ENCODE measurements at regions not wholly inside any gene's neighbourhood (a gene's known extent, or its start where the extent isn't known, plus 50 kb on each side); places are given as distances from the start of the nearest gene placed in this dataset.
"Not testable (repeated sequence)": the region's sequence is repeated elsewhere in the genome, so short reads cannot be mapped to it uniquely, and the experiment has no call there.

- in situ Hi-C loops (cut with HindIII; ENCODE audit: low sequenced_read_pairs): loop anchor here (5.0 kb wide), 1 partner anchor 59 kb away; no protein-coding TSS in a partner anchor
Observed at GRCh38 chr6:43896329-43897255, 126.6 kb downstream of the VEGFA start.

- in situ Hi-C loops (cut with HindIII; ENCODE audit: low sequenced_read_pairs): loop anchor here (5.0 kb wide), 1 partner anchor 58 kb away; no protein-coding TSS in a partner anchor
Observed at GRCh38 chr6:43895656-43896328, 125.8 kb downstream of the VEGFA start.

GRCh38 chr6:43893073-43893472 is 123.1 kb downstream of the VEGFA start:
- in situ Hi-C loops (cut with HindIII; ENCODE audit: low sequenced_read_pairs): loop anchor here (5.0 kb wide), 1 partner anchor 84 kb away; no protein-coding TSS in a partner anchor

- in situ Hi-C loops (cut with HindIII; ENCODE audit: low sequenced_read_pairs): loop anchor here (5.0 kb wide), 1 partner anchor 86 kb away; no protein-coding TSS in a partner anchor
Observed at GRCh38 chr6:43891072-43891870, 121.3 kb downstream of the VEGFA start.

- in situ Hi-C loops (cut with HindIII; ENCODE audit: low sequenced_read_pairs): loop anchor here (5.0 kb wide), 1 partner anchor 87 kb away; no protein-coding TSS in a partner anchor
Observed at GRCh38 chr6:43890197-43891062, 120.4 kb downstream of the VEGFA start.

GRCh38 chr6:43887906-43888683 is 118.1 kb downstream of the VEGFA start:
- in situ Hi-C loops (cut with HindIII; ENCODE audit: low sequenced_read_pairs): no loop called here

GRCh38 chr6:43887340-43887858 is 117.4 kb downstream of the VEGFA start:
- in situ Hi-C loops (cut with HindIII; ENCODE audit: low sequenced_read_pairs): no loop called here

- in situ Hi-C loops (cut with HindIII; ENCODE audit: low sequenced_read_pairs): no loop called here
Observed at GRCh38 chr6:43886717-43887339, 116.8 kb downstream of the VEGFA start.

- in situ Hi-C loops (cut with HindIII; ENCODE audit: low sequenced_read_pairs): no loop called here
Observed at GRCh38 chr6:43886067-43886461, 116.1 kb downstream of the VEGFA start.

- in situ Hi-C loops (cut with HindIII; ENCODE audit: low sequenced_read_pairs): no loop called here
Observed at GRCh38 chr6:43885399-43886066, 115.5 kb downstream of the VEGFA start.

- in situ Hi-C loops (cut with HindIII; ENCODE audit: low sequenced_read_pairs): no loop called here
Observed at GRCh38 chr6:43884652-43885022, 114.6 kb downstream of the VEGFA start.

GRCh38 chr6:43883847-43884651 is 114.0 kb downstream of the VEGFA start:
- in situ Hi-C loops (cut with HindIII; ENCODE audit: low sequenced_read_pairs): no loop called here

GRCh38 chr6:43882690-43883448 is 112.9 kb downstream of the VEGFA start:
- in situ Hi-C loops (cut with HindIII; ENCODE audit: low sequenced_read_pairs): not testable (repeated sequence)

- in situ Hi-C loops (cut with HindIII; ENCODE audit: low sequenced_read_pairs): no loop called here
Observed at GRCh38 chr6:43880236-43881137, 110.5 kb downstream of the VEGFA start.

- in situ Hi-C loops (cut with HindIII; ENCODE audit: low sequenced_read_pairs): no loop called here
Observed at GRCh38 chr6:43879722-43880121, 109.7 kb downstream of the VEGFA start.
